CD4-positive, alpha-beta T cell treated with Interleukin-4 for 4 hours (primary cell): ENCODE measurements at regions not wholly inside any gene's neighbourhood (a gene's known extent, or its start where the extent isn't known, plus 50 kb on each side); places are given as distances from the start of the nearest gene placed in this dataset.

Experiments
- DNase-seq: peaks from one replicate; pipeline ENCODE4 v3.0.0-alpha.2; 2020

DNA sequence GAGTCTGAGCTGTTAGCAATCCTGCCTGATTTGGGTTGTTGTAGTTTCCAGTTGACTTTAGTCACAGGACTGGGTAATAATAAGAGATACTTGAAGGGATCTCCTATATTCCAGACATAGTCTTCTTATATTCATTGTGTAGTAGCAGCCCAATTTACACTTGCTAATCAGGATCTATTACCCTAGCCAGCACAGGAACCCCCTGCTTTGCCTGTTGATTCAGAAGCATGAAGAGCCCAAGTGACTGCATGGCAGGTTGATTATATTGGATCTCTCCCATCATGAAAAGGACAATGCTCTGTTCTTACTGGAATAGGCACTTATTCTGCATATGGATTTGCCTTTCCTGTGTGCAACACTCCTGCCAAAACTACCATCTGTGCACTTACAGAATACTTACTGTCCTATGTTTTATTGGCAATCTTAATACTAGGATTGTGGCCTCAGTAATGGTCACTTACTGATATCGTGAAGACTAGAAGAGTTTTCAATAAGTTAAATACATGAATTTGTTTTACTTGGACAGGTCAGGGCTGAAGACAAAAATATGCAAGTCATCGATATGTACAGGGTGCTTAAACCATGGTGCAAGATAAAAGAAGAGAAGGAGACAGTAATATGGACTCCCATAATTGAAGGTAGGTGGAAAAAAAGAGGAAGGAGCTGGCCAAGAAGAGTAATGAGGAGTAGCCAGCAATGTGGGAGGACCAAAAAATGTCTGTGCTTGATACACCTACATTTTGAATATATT lies 304.1 kb downstream of the MCTP2 start:
- no peak for DNase-seq

GRCh38 chr15:94536549-94536948 lies 305.2 kb downstream of the MCTP2 start:
- DNase-seq = no peak

GRCh38 chr15:94538280-94538679 lies 306.9 kb downstream of the MCTP2 start:
- no peak for DNase-seq

- DNase-seq = no peak
These were observed 311.0 kb downstream of the MCTP2 start for GRCh38 chr15:94542391-94542790.

- no peak for DNase-seq
These were observed 315.4 kb downstream of the MCTP2 start for GRCh38 chr15:94546808-94547207.

DNA sequence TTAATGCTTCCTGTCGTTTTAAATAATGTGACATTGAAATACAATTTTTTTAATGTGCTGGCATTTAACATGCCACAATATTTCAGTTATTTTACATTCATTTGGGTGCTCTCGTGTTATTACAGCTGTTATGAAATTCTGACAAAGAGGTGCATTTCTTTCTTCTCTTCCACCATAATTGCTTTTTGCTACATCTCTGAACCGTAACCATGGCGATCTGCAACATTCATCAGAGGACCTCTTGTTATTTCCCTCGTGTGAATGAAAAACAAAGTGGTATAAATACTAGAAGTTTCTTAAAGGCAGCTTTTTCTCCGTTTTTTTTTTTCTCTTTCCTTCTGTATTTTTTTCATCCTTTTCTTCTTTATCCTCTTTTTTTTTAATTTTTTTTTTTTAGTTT lies 316.4 kb downstream of the MCTP2 start:
- no peak for DNase-seq

DNA sequence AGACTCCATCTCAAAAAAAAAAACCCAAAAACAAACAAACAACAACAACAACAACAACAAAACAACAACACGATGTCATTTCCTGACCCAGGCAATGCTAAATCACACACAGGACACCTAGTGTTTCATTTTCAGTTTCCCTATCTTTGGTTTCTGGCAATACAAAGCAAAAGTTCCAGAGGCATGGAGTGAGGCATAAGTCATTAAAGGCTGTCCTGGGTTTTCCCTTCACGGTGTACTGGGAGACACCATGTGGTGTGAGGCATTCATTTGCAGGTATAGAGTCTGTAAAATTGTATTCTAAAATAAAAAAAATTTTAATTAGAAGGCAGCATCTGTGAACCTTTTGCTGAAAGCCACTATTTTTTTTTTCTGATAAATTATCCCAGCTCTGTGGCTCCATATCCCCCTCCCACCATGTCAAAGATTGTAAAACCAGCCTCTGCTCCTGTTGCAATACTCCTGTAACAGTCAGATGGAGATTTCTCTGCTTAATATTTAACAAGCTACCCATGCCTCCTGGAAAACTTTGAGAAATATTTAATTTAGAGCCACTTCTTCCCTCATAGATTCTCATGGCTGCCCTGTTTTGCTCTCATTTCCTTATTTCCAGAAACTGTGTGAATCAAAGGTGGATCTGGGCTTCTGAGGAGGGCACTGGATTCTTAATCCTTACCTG lies 324.6 kb downstream of the MCTP2 start:
- DNase-seq = no peak

DNA sequence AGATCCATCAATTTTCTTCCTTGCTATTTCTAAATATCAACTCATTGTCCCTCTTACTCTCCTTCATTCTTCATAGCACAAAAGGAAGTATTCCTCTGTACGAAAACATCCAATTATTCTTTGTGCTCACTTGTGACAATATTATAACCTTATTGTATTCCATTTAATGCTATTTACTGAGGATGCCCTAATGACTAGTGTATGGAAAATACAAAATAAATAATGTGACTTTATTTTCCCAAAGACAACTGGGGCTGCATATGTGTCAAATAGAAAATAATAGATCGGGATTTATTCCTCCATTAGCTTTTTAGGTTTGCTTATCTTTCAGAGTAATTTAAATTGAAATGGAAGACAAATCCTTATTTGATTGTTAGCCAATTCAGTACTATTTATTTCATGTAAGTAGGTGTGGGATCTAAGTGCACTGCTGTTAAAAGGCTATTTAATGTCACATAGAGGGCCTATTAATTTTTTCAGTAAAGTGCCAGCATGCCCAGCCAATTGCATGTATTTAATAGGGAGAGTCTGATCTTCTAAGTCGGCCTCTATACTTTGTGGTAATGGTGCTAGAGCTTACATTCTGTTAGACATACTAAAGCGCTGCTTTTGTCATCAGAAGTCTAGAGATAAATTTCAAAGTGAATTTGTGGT lies 329.8 kb downstream of the MCTP2 start:
- no peak for DNase-seq

DNA sequence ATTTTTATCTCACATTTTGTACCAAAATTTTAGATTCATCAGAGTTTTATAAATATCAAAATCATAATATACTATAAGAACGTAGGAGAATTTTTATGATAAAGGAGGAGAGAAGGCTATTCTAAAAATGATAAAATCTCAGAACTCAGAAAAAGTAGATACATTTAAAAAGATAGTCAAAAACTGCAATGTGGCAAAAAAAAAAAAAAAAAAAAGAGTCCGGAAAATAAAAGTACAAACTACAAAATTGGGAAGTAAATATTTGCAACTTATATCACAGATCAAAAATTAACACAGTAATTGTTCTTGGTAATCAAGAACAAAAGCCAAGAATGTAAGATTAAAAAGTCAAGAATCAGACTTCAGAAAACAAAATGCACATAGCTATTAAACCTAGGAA lies 332.1 kb downstream of the MCTP2 start:
- DNase-seq = no peak

GRCh38 chr15:94576889-94577533 lies 345.6 kb downstream of the MCTP2 start:
- DNase-seq = peak; percentile 22

- DNase-seq = no peak
These were observed 347.9 kb downstream of the MCTP2 start for GRCh38 chr15:94579286-94579685.

DNA sequence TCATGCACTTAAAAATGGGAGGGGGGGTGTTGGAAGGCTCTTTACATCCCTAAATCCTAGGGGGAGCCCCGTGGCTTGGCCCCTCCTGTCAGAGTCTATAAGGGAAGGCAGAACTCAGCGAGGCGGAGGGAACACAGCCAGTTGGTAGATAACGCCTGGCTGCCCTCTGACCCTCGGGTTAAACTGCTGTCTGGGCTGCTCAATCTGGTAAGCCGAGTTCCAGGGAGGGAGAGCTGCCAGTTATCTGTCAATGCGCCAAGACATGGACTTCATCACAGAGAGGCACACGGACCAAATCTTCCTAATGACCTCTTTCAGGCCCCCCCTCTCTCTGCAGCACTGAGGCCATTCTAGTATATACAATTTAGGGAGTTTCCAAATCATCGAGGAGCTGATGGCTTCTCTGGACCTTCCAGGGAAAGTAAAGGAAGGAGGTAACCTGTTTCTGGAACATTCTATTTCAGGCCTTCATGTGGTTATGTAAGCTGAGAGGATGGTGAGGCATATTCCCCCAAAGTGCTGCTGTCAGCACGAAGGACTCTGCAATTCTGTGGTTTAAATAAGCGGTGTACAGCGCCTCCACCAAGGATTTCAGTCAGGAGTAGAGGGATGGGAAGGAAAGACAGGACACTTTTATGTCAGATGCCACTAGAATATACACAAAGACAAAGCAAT lies 349.0 kb downstream of the MCTP2 start:
- DNase-seq = no peak

GRCh38 chr15:94582368-94582767 lies 351.0 kb downstream of the MCTP2 start:
- DNase-seq = no peak

DNA sequence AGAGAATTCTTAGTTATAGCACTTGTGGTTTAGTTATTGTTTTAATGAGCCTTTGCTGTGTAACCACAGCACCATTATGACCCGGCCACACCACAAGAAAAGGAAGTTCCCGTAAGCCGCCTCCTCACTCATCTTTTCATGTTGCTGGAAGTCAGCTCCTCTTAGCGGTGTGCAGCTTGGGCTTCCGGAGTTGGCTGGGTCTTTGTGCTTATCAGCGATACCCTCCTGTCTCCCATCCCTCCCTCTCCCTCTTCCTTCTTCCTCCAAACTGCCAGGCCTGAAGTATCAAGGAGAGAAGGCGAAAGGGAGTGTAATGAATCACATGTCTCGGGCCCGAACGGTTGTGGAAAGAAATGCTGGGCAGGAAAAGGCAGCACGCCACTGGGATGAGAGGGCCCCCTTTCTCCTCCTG lies 353.5 kb downstream of the MCTP2 start:
- peak; percentile 30 for DNase-seq

DNA sequence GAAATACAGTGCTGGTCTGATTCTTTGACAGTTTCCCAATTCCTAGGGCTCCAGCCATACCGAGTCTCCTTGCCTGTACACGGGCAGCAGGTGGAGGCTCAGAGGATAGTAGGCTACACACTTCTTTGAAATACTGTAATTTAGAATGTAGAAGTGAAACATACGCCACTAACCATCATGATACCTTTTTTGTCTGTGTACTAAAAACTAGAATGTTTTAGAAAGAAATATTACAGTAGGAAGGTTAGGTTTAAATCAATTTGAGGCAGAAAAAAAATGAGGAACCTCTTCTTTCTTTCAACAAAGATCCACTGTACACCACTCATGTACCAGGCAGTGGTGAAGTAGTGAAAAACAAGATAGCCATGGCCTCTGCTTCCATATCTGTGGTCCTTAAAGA lies 354.7 kb downstream of the MCTP2 start:
- no peak for DNase-seq

DNA sequence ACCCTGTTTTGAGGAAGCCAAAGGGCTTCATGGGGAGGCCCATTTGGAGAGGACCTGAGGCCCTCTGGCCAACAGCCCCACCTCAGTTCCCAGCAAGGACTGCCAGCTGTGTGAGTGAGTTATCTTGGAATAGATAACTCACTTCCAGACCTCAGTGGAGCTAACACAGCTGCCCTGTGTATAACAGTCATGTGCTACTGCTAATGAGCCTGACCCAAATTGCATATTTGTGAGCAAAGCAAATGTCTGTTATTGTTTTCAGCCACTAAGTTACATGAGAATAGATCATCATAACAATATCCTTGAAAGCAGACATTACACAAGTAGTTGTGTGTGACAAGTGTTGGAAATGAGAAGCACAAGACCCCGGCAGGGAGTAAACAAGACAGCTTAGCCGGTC lies 355.8 kb downstream of the MCTP2 start:
- no peak for DNase-seq

GRCh38 chr15:94588993-94589392 lies 357.6 kb downstream of the MCTP2 start:
- DNase-seq = no peak

GRCh38 chr15:94592495-94592894 lies 361.1 kb downstream of the MCTP2 start:
- DNase-seq = no peak

GRCh38 chr15:94596707-94597106 lies 365.3 kb downstream of the MCTP2 start:
- DNase-seq = no peak

GRCh38 chr15:94600505-94600904 lies 369.1 kb downstream of the MCTP2 start:
- no peak for DNase-seq

GRCh38 chr15:94602754-94603470 lies 371.6 kb downstream of the MCTP2 start:
- no peak for DNase-seq

GRCh38 chr15:94606286-94606685 lies 374.9 kb downstream of the MCTP2 start:
- DNase-seq = no peak
